Thoracic aorta (tissue), 2 donors: ENCODE measurements at regions not wholly inside any gene's neighbourhood (a gene's known extent, or its start where the extent isn't known, plus 50 kb on each side); places are given as distances from the start of the nearest gene placed in this dataset.

Experiments used
- ATAC-seq: fragments of 150-250 bp; one replicate; pipeline ENCODE4 v1.8.0; 2017; ENCODE audit warnings: low read depth; ENCODE audit not compliant: insufficient number of reproducible peaks, low FRiP score
- DNase-seq: peaks from one replicate; pipeline ENCODE4 v3.0.0-alpha.2; 2020; ENCODE audit warnings: low spot score
- H3K27ac ChIP-seq, 2 donors: fragments of 200-600 bp; sonication (generic); 1 replicate in 1 of 2; 2 replicates in 1 of 2; pipeline ENCODE4 v1.5.1; 2016; ENCODE audit warnings: mild to moderate bottlenecking in 2 of 2, moderate library complexity in 2 of 2
- H3K27me3 ChIP-seq: fragments of 200-600 bp; sonication (generic); replicated peaks from 2 replicates; pipeline ENCODE4 v1.6.0; 2016; ENCODE audit warnings: mild to moderate bottlenecking; ENCODE audit not compliant: insufficient read depth
- H3K36me3 ChIP-seq: fragments of 200-600 bp; sonication (generic); one replicate; pipeline ENCODE4 v1.5.1; 2016
- H3K4me1 ChIP-seq, 2 donors: fragments of 200-600 bp; sonication (generic); 1 replicate in 1 of 2; 2 replicates in 1 of 2; pipeline versions ENCODE4 v1.5.1 to v1.6.0; 2016; ENCODE audit warnings: low read depth in 2 of 2, mild to moderate bottlenecking in 1 of 2; ENCODE audit not compliant: control insufficient read depth in 1 of 2
- H3K4me3 ChIP-seq: fragments of 200-600 bp; sonication (generic); 2 replicates; pipeline ENCODE4 v1.5.1; 2016; ENCODE audit warnings: mild to moderate bottlenecking
- H3K9me3 ChIP-seq: fragments of 200-600 bp; sonication (generic); 2 replicates; pipeline ENCODE4 v1.5.1; 2016
- TF ChIP-seq, protein P1 (sequence below): fragments of 200-600 bp; sonication (generic); IDR thresholded peaks from one replicate; pipeline ENCODE4 v1.5.1; 2019; ENCODE audit warnings: antibody characterized with exemption

DNA sequence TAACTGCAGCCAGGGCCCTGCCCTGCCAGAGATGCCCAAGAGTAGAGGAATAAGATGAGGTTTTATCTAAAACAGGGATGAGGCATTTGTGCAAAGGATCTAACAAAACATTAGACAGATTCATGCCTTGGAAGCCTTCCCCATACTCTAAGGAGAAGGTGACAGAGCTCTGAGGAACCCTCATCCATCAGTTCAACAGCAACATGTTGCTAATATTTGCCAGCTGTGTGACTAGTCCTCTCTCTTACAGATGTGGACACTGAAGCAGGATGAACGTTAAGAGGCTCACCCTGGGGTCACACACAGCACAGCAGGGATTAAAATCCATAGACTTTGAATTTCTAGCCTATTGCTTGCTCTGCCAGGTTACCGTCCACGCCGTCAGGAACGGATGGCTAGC, 99.0 kb downstream of the ZBTB18 start:
- TF ChIP-seq, protein P1, sequence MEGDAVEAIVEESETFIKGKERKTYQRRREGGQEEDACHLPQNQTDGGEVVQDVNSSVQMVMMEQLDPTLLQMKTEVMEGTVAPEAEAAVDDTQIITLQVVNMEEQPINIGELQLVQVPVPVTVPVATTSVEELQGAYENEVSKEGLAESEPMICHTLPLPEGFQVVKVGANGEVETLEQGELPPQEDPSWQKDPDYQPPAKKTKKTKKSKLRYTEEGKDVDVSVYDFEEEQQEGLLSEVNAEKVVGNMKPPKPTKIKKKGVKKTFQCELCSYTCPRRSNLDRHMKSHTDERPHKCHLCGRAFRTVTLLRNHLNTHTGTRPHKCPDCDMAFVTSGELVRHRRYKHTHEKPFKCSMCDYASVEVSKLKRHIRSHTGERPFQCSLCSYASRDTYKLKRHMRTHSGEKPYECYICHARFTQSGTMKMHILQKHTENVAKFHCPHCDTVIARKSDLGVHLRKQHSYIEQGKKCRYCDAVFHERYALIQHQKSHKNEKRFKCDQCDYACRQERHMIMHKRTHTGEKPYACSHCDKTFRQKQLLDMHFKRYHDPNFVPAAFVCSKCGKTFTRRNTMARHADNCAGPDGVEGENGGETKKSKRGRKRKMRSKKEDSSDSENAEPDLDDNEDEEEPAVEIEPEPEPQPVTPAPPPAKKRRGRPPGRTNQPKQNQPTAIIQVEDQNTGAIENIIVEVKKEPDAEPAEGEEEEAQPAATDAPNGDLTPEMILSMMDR, result no peak
- no peak for DNase-seq
- no peaks in the 10 kb centered on the region for H3K27me3 ChIP-seq

DNA sequence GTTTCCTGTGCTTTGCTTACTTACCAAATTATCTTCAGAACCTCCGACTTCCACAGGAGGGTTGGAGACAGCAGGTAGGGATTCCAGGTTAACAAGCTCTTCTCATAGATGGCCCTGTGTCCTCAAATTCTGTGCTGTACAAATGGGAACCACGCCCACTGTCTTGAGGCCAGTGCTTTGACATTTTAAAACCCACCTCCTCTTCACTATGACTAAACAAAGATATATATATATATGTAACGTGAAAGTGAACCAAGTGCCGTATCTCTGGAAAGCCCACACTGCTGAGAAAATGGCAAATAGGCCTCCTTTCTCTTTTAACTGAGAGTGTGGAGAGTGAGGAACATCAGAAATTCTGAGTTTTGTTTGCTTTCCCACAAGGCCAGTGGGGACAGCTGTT, 99.6 kb downstream of the ZBTB18 start:
- no peaks in the 10 kb centered on the region for H3K9me3 ChIP-seq

More for the DNA sequence above, 99.0 kb downstream of the ZBTB18 start:
- Histone ChIP-seq H3K9me3 (no peaks in the 10 kb centered on the region), H3K4me1 (peaks cover 4% of the 10 kb centered on the region in 2 donors), H3K27ac (no peak overlapping the region), H3K36me3 (no peaks in the 10 kb centered on the region), H3K4me3 (no peak overlapping the region)
- ATAC-seq, result no peak

GRCh38 chr1:244151537-244151936, 100.5 kb downstream of the ZBTB18 start:
- TF ChIP-seq, protein P1, result no peak
- ATAC-seq, result no peak
- H3K27ac ChIP-seq, result no peak overlapping the region

More for the DNA sequence above, 99.6 kb downstream of the ZBTB18 start:
- no peak for ATAC-seq
- no peak overlapping the region for H3K4me3 ChIP-seq
- TF ChIP-seq, protein P1, result no peak
- H3K4me1 ChIP-seq, result peaks cover 4% of the 10 kb centered on the region in 2 donors
- H3K27me3 ChIP-seq, result no peaks in the 10 kb centered on the region
- no peak overlapping the region for H3K27ac ChIP-seq
- no peaks in the 10 kb centered on the region for H3K36me3 ChIP-seq
- no peak for DNase-seq

GRCh38 chr1:244154508-244154871, 103.4 kb downstream of the ZBTB18 start:
- ATAC-seq, result no peak
- no peak overlapping the region for H3K27ac ChIP-seq
- H3K4me3 ChIP-seq, result no peak overlapping the region
- TF ChIP-seq, protein P1, result no peak
- H3K9me3 ChIP-seq, result no peaks in the 10 kb centered on the region
- no peaks in the 10 kb centered on the region for H3K36me3 ChIP-seq
- no peaks in the 10 kb centered on the region for H3K27me3 ChIP-seq
- no peak for DNase-seq
- H3K4me1 ChIP-seq, result peaks cover 4% of the 10 kb centered on the region in 2 donors

More at GRCh38 chr1:244151537-244151936, 100.5 kb downstream of the ZBTB18 start:
- no peak for DNase-seq
- H3K36me3 ChIP-seq, result no peaks in the 10 kb centered on the region
- peaks cover 4% of the 10 kb centered on the region in 2 donors for H3K4me1 ChIP-seq
- H3K4me3 ChIP-seq, result no peak overlapping the region
- no peaks in the 10 kb centered on the region for H3K27me3 ChIP-seq
- H3K9me3 ChIP-seq, result no peaks in the 10 kb centered on the region

DNA sequence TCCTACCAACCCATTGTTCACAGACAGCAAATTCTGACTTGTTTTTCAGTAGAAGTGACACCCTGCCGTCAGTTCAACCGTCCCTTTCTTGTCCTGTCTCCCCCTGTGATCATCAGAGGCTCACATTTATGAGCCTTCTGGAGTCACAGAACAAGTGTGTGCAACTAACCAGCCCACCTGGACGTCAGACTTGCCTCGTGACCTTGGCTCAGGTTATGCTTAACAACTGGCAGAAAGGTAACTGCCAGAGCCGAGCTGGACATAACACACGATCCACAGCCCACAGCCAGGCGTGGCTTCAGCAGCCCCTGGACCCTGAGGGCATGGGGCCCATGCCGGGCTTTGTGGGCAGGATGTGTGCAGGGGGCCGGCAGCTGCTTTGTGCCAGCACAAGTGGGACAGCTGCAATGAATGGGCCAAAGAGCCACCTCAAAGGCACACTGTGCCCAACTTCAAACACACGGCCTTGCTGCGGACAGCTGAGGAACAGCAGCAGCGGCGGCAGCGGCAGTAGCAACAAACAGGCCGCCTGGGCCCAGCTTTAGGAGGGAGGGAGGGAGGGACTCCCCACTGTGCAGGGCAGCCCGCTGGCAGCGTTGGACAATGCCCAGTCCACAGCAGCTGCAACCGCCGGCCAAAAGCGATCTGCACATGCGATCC, 103.9 kb downstream of the ZBTB18 start:
- peaks cover 4% of the 10 kb centered on the region in 2 donors for H3K4me1 ChIP-seq
- H3K9me3 ChIP-seq, result no peaks in the 10 kb centered on the region
- no peak for ATAC-seq
- DNase-seq, result no peak
- no peaks in the 10 kb centered on the region for H3K36me3 ChIP-seq
- no peak overlapping the region for H3K27ac ChIP-seq
- TF ChIP-seq, protein P1, result no peak
- H3K27me3 ChIP-seq, result no peaks in the 10 kb centered on the region
- H3K4me3 ChIP-seq, result no peak overlapping the region
